Adrenal gland (tissue), 9 donors: ENCODE measurements at regions not wholly inside any gene's neighbourhood (a gene's known extent, or its start where the extent isn't known, plus 50 kb on each side); places are given as distances from the start of the nearest gene placed in this dataset.
A peak's percentile ranks its signal among the peaks of the same experiment; 100 is the strongest.

Experiments used
- DNase-seq, 7 donors: peaks; one replicate each; pipeline ENCODE4 v3.0.0-alpha.2; 2019 to 2020
- H3K27ac ChIP-seq, 5 donors: fragments of 200-600 bp; sonication (generic) in 4 of 5; 1 replicate in 3 of 5; 2 replicates in 2 of 5; pipeline versions ENCODE4 v1.5.1 to v1.8.0; 2016 to 2020; ENCODE audit warnings: mild to moderate bottlenecking in 1 of 5
- H3K27me3 ChIP-seq: fragments of 200-600 bp; 2 replicates; pipeline ENCODE4 v1.8.0; 2021
- H3K36me3 ChIP-seq, 2 donors: fragments of 200-600 bp; replicated peaks in 1 of 2; 1 replicate in 1 of 2; 2 replicates in 1 of 2; pipeline versions ENCODE4 v1.5.1 to v1.8.0; 2018 to 2022
- H3K4me1 ChIP-seq, 2 donors: fragments of 200-600 bp; replicated peaks in 1 of 2; 1 replicate in 1 of 2; 2 replicates in 1 of 2; pipeline versions ENCODE4 v1.5.1 to v1.8.0; 2018 to 2021
- H3K4me3 ChIP-seq, 4 donors: fragments of 200-600 bp; sonication (generic) in 3 of 4; one replicate each; pipeline ENCODE4 v1.5.1; 2016 to 2018
- H3K9me3 ChIP-seq, 3 donors: fragments of 200-600 bp; sonication (generic) in 1 of 3; replicated peaks in 1 of 3; 1 replicate in 2 of 3; 2 replicates in 1 of 3; pipeline versions ENCODE4 v1.5.1 to v1.8.0; 2016 to 2021
- POLR2A ChIP-seq, 2 donors: fragments of 450-650 bp; IDR thresholded peaks; one replicate each; pipeline ENCODE4 v1.6.1; 2017; ENCODE audit warnings: antibody characterized with exemption in 2 of 2, mild to moderate bottlenecking in 2 of 2, moderate library complexity in 1 of 2
- WGBS, 4 donors: extraction: QIAGEN DNeasy Blood & Tissue Kit in 2 of 4; methylation state at CpG; one replicate each; pipeline versions ENCODE4 v1.1.5 to v1.1.7; 2013 to 2017; 5-methylcytosine and 5-hydroxymethylcytosine counted together
- intact Hi-C, 2 donors: fragments of 100-400 bp; cut with DNase I; formaldehyde crosslinking; loops; one replicate each; pipeline versions ENCODE4 v1.14.1 to v1.15.0; 2022 to 2023
- TF ChIP-seq, protein P1 (sequence below), 6 experiments: fragments of 450-650 bp in 4 of 6; fragments of 200-600 bp in 2 of 6; sonication (generic) in 1 of 6; IDR thresholded peaks; 1 replicate in 5 of 6; 2 replicates in 1 of 6; pipeline versions ENCODE4 v1.5.1 to v1.8.0; 2016 to 2021; ENCODE audit warnings: antibody characterized with exemption in 6 of 6, mild to moderate bottlenecking in 2 of 6, moderate library complexity in 1 of 6
- donor health status: healthy with polysubstance abuse.
- donor health status: Bipolar disorder and iron deficiency.
- donor health status: DM: yes; HTN: yes; CAD: no.
- donor health status: DM: no; HTN: no; CAD: no.
- donor health status: DM: no; HTN: no; CAD: no.

GRCh38 chr3:148466980-148467740 lies 230.5 kb upstream of the AGTR1 start:
- intact Hi-C loops = no loop called here
- Histone ChIP-seq H3K36me3 (no peaks in the 10 kb centered on the region), H3K9me3 (no peaks in the 10 kb centered on the region), H3K4me3 (no peak overlapping the region), H3K27ac (no peak overlapping the region), H3K27me3 (no peaks in the 10 kb centered on the region), H3K4me1 (no peaks in the 10 kb centered on the region)
- TF ChIP-seq, protein P1, sequence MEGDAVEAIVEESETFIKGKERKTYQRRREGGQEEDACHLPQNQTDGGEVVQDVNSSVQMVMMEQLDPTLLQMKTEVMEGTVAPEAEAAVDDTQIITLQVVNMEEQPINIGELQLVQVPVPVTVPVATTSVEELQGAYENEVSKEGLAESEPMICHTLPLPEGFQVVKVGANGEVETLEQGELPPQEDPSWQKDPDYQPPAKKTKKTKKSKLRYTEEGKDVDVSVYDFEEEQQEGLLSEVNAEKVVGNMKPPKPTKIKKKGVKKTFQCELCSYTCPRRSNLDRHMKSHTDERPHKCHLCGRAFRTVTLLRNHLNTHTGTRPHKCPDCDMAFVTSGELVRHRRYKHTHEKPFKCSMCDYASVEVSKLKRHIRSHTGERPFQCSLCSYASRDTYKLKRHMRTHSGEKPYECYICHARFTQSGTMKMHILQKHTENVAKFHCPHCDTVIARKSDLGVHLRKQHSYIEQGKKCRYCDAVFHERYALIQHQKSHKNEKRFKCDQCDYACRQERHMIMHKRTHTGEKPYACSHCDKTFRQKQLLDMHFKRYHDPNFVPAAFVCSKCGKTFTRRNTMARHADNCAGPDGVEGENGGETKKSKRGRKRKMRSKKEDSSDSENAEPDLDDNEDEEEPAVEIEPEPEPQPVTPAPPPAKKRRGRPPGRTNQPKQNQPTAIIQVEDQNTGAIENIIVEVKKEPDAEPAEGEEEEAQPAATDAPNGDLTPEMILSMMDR (IDR thresholded peaks at IDR 0.05) = no peak
- TF ChIP-seq POLR2A (IDR thresholded peaks at IDR 0.05) = no peak
- DNase-seq = no peak

GRCh38 chr3:148477375-148477774 lies 220.3 kb upstream of the AGTR1 start:
- Histone ChIP-seq H3K27ac (no peak overlapping the region), H3K27me3 (no peaks in the 10 kb centered on the region), H3K9me3 (no peaks in the 10 kb centered on the region), H3K36me3 (no peaks in the 10 kb centered on the region), H3K4me3 (no peak overlapping the region), H3K4me1 (no peaks in the 10 kb centered on the region)
- 90 to 97% (median 93%) methylated on average over 2 of the region's 2 CpGs for WGBS, 4 donors
- no peak for TF ChIP-seq POLR2A (IDR thresholded peaks at IDR 0.05)
- TF ChIP-seq, protein P1 (IDR thresholded peaks at IDR 0.05) = no peak
- intact Hi-C loops = no loop called here
- no peak for DNase-seq

DNA sequence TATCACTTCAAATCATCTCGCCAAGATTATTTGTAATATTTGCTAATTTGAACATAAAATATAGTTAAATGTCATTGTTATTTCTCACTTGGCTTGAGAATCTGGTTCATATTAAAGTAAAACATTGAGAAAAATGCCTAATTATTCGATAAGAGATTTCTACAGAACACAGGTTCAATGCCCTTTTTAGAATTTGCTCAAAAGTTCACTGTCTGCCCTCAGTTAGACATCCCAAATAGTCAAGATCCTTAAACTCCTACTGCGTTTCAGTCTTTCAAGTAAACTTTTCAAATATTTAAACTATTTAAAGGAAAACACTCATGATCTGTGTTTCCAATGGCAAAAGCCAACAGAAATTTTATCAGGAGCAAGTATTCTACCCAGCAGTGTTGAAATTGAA lies 204.1 kb upstream of the AGTR1 start:
- peak overlapping the region in 1 of 5 donors; percentile 13 for H3K27ac ChIP-seq

GRCh38 chr3:148494451-148494850 lies 203.3 kb upstream of the AGTR1 start:
- Histone ChIP-seq H3K4me1 (peaks cover 0 to 4% of the 10 kb centered on the region in 2 donors), H3K9me3 (no peaks in the 10 kb centered on the region), H3K27ac (no peak overlapping the region), H3K36me3 (no peaks in the 10 kb centered on the region), H3K27me3 (no peaks in the 10 kb centered on the region), H3K4me3 (no peak overlapping the region)
- intact Hi-C loops = no loop called here
- WGBS, 4 donors = 27 to 73% (median 69%) methylated on average over 1 of the region's 1 CpG
- TF ChIP-seq, protein P1 (IDR thresholded peaks at IDR 0.05) = no peak
- TF ChIP-seq POLR2A (IDR thresholded peaks at IDR 0.05) = no peak
- DNase-seq = no peak

More for the DNA sequence above, 204.1 kb upstream of the AGTR1 start:
- no peak for DNase-seq
- intact Hi-C loops = no loop called here
- WGBS, 4 donors = 65 to 78% (median 71%) methylated on average over 3 of the region's 3 CpGs
- TF ChIP-seq POLR2A (IDR thresholded peaks at IDR 0.05) = no peak
- TF ChIP-seq, protein P1 (IDR thresholded peaks at IDR 0.05) = no peak
- Histone ChIP-seq H3K36me3 (no peaks in the 10 kb centered on the region), H3K27me3 (no peaks in the 10 kb centered on the region), H3K4me3 (no peak overlapping the region), H3K9me3 (no peaks in the 10 kb centered on the region), H3K4me1 (peaks cover 0 to 4% of the 10 kb centered on the region in 2 donors)
